HG03175 (cell line): ENCODE measurements at regions not wholly inside any gene's neighbourhood (a gene's known extent, or its start where the extent isn't known, plus 50 kb on each side); places are given as distances from the start of the nearest gene placed in this dataset.

Source experiments
- ATAC-seq: cut with Tn5 transposase; IDR thresholded peaks from one replicate; pipeline ENCODE4 v1.9.1; 2021; ENCODE audit warnings: mild to moderate bottlenecking, moderate library complexity; ENCODE audit not compliant: unreplicated experiment

- no peak for ATAC-seq
Measured at GRCh38 chr5:14090755-14091154, 52.4 kb upstream of the TRIO start.

GRCh38 chr5:14090290-14090689 is 52.9 kb upstream of the TRIO start:
- no peak for ATAC-seq

GRCh38 chr5:14089198-14089597 is 53.9 kb upstream of the TRIO start:
- ATAC-seq = no peak

- ATAC-seq = no peak
Measured at GRCh38 chr5:14086261-14086660, 56.9 kb upstream of the TRIO start.

- ATAC-seq = no peak
Measured at GRCh38 chr5:14082973-14083372, 60.2 kb upstream of the TRIO start.

GRCh38 chr5:14082523-14082922 is 60.6 kb upstream of the TRIO start:
- ATAC-seq = no peak

GRCh38 chr5:14081791-14082190 is 61.4 kb upstream of the TRIO start:
- no peak for ATAC-seq

- no peak for ATAC-seq
Measured at GRCh38 chr5:14078716-14079115, 64.4 kb upstream of the TRIO start.

- no peak for ATAC-seq
Measured at GRCh38 chr5:14077501-14077900, 65.6 kb upstream of the TRIO start.

GRCh38 chr5:14076561-14076960 is 66.6 kb upstream of the TRIO start:
- ATAC-seq = no peak

- no peak for ATAC-seq
Measured at GRCh38 chr5:14075937-14076336, 67.2 kb upstream of the TRIO start.

- ATAC-seq = no peak
Measured at GRCh38 chr5:14071433-14071832, 71.7 kb upstream of the TRIO start.

- no peak for ATAC-seq
Measured at GRCh38 chr5:14069021-14069420, 74.1 kb upstream of the TRIO start.

GRCh38 chr5:14068136-14068535 is 75.0 kb upstream of the TRIO start:
- ATAC-seq = no peak

- no peak for ATAC-seq
Measured at GRCh38 chr5:14066326-14066725, 76.8 kb upstream of the TRIO start.

GRCh38 chr5:14064841-14065240 is 78.3 kb upstream of the TRIO start:
- no peak for ATAC-seq

- no peak for ATAC-seq
Measured at GRCh38 chr5:14063691-14064090, 79.5 kb upstream of the TRIO start.

- ATAC-seq = no peak
Measured at GRCh38 chr5:14063138-14063537, 80.0 kb upstream of the TRIO start.

- no peak for ATAC-seq
Measured at GRCh38 chr5:14062178-14062577, 81.0 kb upstream of the TRIO start.

- no peak for ATAC-seq
Measured at GRCh38 chr5:14061106-14061505, 82.0 kb upstream of the TRIO start.

- ATAC-seq = no peak
Measured at GRCh38 chr5:14060218-14060617, 82.9 kb upstream of the TRIO start.

- ATAC-seq = no peak
Measured at GRCh38 chr5:14059810-14060209, 83.3 kb upstream of the TRIO start.

GRCh38 chr5:14057289-14057688 is 85.9 kb upstream of the TRIO start:
- ATAC-seq = no peak

- ATAC-seq = no peak
Measured at GRCh38 chr5:14056039-14056438, 87.1 kb upstream of the TRIO start.
